MG63 (cell line): ENCODE measurements at regions not wholly inside any gene's neighbourhood (a gene's known extent, or its start where the extent isn't known, plus 50 kb on each side); places are given as distances from the start of the nearest gene placed in this dataset.

ENCODE experiments used
- DNase-seq: peaks from one replicate; pipeline ENCODE4 v3.0.0-alpha.2; 2020
- H3K27me3 ChIP-seq: fragments of 250-450 bp; sonication (Bioruptor Pico); 2 replicates; pipeline ENCODE4 v1.5.1; 2020; ENCODE audit warnings: mild to moderate bottlenecking, moderate library complexity
- H3K36me3 ChIP-seq: fragments of 250-450 bp; sonication (Bioruptor Pico); 2 replicates; pipeline ENCODE4 v1.5.1; 2020; ENCODE audit warnings: mild to moderate bottlenecking, moderate library complexity
- H3K4me3 ChIP-seq: fragments of 250-450 bp; sonication (Bioruptor Pico); 2 replicates; pipeline ENCODE4 v1.5.1; 2020; ENCODE audit warnings: mild to moderate bottlenecking, moderate library complexity
- H3K9me3 ChIP-seq: fragments of 250-450 bp; sonication (Bioruptor Pico); 2 replicates; pipeline ENCODE4 v1.5.1; 2020; ENCODE audit warnings: mild to moderate bottlenecking, moderate library complexity

GRCh38 chr21:35915030-35915429 lies 145.3 kb downstream of the SETD4 start:
- no peak overlapping the region for H3K4me3 ChIP-seq
- H3K9me3 ChIP-seq, result no peaks in the 10 kb centered on the region
- H3K36me3 ChIP-seq, result no peaks in the 10 kb centered on the region
- H3K27me3 ChIP-seq, result no peaks in the 10 kb centered on the region; the same call in 1 of the 2 replicates
- no peak for DNase-seq

- Histone ChIP-seq H3K9me3 (0 out of 2 replicates have a peak, but pooled peaks cover 3% of the 10 kb centered on the region), H3K36me3 (no peaks in the 10 kb centered on the region), H3K4me3 (no peak overlapping the region), H3K27me3 (no peaks in the 10 kb centered on the region; the same call in 1 of the 2 replicates)
- DNase-seq, result no peak
These were observed 148.7 kb downstream of the SETD4 start for GRCh38 chr21:35911412-35912191.

DNA sequence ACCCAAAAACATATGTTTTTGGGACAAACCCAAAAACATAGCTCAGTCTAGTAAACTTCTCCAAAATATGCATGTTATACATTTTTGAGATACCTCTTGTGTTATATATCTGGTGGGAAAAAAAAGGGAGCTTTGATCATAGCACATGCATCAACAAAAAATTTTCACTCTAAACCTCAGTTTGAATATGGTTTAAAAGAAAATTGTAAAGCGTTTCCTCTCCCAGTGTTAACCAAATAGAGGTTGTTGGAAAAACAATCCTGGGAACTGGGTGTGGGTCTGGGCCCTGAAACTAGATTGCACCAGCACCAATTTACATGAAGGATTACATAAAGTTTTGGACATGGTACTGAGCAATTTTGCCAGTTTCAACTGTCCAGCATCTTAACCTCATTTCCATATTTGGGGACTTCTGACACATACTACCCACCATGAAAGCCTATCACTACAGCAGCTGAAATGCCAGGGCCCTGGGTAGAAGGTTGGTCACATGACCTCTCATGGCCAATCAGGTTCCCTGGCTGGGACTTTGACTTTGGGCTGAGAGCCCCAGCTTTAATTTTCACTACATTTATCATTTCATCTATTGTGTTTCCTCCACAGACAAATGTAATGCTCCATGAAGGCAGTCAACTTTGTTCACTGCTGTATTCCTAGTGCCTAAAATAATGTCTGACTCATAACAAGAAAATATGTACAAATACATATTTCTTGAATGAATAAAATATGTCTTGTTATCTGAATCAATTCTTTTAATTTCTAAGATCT lies 150.7 kb downstream of the SETD4 start:
- Histone ChIP-seq H3K9me3 (0 out of 2 replicates have a peak, but pooled peaks cover 3% of the 10 kb centered on the region), H3K4me3 (no peak overlapping the region), H3K27me3 (no peaks in the 10 kb centered on the region), H3K36me3 (no peaks in the 10 kb centered on the region)
- DNase-seq, result no peak

DNA sequence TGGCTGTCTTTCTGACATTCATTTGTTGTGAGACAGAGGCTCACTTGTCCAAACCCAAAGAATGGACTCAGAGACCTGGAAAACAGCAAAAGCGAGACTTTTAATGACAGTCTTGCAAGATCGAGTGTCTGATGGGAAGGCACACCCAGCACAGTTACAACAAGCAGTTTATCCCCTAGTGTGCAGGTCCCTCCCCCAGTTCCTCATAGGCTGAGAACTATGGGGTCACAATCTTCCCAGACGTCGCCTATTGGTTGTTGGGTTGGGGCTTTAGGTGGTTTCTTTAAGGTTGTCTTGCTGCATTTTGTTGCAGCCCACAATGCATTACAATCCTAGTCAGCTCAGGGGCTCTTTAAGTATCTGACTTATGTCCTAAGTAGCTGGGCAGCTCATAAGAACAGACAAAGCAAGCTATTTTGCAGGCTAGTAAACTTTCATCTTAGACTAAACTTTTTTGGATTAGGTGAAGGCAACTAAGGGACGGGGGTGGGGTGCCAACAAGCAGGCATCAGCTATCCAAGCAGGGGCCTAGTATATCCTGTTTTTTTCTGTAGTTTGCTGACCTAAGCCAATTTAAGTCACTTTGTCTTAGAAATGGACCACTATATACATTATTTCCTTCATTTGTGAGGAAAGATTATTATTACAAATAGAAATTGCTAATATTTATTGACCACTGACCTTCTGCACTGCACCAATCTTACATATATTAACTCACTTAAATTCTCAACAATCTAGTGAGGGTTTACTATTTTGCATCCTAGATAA lies 151.8 kb downstream of the SETD4 start:
- Histone ChIP-seq H3K36me3 (no peaks in the 10 kb centered on the region), H3K4me3 (no peak overlapping the region), H3K27me3 (no peaks in the 10 kb centered on the region), H3K9me3 (0 out of 2 replicates have a peak, but pooled peaks cover 3% of the 10 kb centered on the region)
- DNase-seq, result no peak

DNA sequence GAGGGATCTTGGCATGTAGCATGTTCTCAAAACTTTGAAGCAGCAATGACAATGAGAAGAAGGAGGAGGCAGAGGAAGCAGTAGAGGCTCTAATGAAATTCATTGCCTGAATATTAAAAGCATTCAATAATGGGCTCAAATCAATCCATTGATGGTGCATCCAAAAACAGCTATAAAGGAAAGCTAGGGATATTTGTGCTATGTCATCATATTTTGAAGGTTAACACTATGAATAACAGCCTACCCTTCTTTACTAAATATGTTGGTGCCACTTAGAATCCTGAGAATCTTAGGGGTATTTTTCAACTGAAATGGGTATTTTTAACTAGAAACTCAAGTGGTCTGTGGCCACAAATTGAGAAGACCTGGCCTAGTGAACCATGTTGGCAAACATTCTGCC lies 153.7 kb downstream of the SETD4 start:
- H3K9me3 ChIP-seq, result 0 out of 2 replicates have a peak, but pooled peaks cover 3% of the 10 kb centered on the region
- no peak overlapping the region for H3K4me3 ChIP-seq
- no peaks in the 10 kb centered on the region for H3K36me3 ChIP-seq
- H3K27me3 ChIP-seq, result no peaks in the 10 kb centered on the region; the same call in 1 of the 2 replicates
- no peak for DNase-seq

- DNase-seq, result no peak
- H3K9me3 ChIP-seq, result 0 out of 2 replicates have a peak, but pooled peaks cover 3% of the 10 kb centered on the region
- H3K36me3 ChIP-seq, result no peaks in the 10 kb centered on the region
- H3K4me3 ChIP-seq, result no peak overlapping the region
- no peaks in the 10 kb centered on the region; the same call in 1 of the 2 replicates for H3K27me3 ChIP-seq
These were observed 154.4 kb downstream of the SETD4 start for GRCh38 chr21:35905963-35906345.

DNA sequence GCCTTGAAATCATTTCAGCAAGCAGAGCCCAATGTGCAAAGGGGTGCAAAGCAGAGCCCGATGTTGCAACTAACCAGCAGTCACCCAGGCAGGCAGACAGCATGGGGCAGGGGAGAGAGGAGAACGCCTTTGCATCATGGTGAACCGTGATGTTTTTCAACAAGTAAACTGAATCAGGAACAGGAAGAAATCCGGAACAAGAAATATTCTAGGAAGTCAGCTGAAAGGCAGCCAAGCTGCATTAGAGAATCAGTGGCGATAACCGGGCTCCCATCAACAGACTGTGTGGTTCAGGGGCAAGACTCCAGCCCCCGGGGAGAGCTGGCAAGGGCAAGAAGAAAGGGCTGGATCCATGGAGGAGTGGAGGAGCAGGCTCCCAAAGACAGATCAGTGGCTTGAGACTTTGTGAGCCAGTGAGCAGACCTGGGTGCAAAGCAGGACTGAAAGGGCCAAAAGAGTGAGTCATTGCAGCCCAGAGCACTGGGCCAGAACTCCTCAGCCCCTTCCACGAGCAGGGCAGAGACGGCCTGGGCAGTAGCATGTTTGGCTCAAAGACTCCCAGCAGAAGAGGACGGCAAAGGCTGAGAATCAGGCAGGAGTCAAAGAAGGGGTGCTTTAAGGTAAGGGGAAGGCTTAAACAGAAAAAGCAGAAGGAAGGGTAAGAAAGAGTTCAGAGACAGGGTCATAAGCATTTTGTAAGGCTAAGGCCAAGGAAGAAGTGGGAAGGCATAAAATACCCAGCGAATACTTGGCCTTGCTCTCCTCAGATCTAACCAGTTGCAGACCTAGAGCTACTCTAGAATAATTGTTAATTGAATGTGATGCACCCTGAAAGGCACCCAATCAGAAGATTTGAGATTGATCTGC lies 155.0 kb downstream of the SETD4 start:
- peak; percentile 84 for DNase-seq
- H3K4me3 ChIP-seq, result no peak overlapping the region

DNA sequence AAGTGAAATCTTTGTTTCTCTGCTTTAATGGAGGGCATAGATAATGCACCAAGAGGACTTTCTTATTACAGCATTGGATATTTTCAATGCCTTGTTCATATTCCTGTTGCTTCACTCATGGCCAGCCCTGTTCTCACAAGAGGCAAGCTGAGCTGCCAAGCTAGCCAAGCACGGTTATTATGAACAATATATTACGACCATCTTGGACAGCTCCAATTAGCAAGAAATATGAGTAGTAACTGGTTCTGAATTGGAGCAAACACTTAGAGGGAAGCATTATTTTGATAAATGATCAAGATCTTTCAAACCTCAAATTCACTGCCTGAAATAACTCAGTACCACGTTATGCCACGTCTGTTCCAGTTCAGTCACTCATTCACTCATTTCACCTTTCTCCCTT lies 159.8 kb downstream of the SETD4 start:
- H3K27me3 ChIP-seq, result peaks cover 2% of the 10 kb centered on the region; the same call in 1 of the 2 replicates
- H3K36me3 ChIP-seq, result no peaks in the 10 kb centered on the region
- no peak for DNase-seq
- H3K9me3 ChIP-seq, result no peaks in the 10 kb centered on the region
- H3K4me3 ChIP-seq, result no peak overlapping the region

More for the DNA sequence above, 155.0 kb downstream of the SETD4 start:
- peaks cover 2% of the 10 kb centered on the region; the same call in 1 of the 2 replicates for H3K27me3 ChIP-seq
- H3K36me3 ChIP-seq, result no peaks in the 10 kb centered on the region
- 0 out of 2 replicates have a peak, but pooled peaks cover 3% of the 10 kb centered on the region for H3K9me3 ChIP-seq

GRCh38 chr21:35896060-35896459 lies 164.3 kb downstream of the SETD4 start:
- H3K36me3 ChIP-seq, result no peaks in the 10 kb centered on the region
- 0 out of 2 replicates have a peak, but pooled peaks cover 4% of the 10 kb centered on the region for H3K27me3 ChIP-seq
- no peaks in the 10 kb centered on the region for H3K9me3 ChIP-seq
- DNase-seq, result no peak
- H3K4me3 ChIP-seq, result no peak overlapping the region

DNA sequence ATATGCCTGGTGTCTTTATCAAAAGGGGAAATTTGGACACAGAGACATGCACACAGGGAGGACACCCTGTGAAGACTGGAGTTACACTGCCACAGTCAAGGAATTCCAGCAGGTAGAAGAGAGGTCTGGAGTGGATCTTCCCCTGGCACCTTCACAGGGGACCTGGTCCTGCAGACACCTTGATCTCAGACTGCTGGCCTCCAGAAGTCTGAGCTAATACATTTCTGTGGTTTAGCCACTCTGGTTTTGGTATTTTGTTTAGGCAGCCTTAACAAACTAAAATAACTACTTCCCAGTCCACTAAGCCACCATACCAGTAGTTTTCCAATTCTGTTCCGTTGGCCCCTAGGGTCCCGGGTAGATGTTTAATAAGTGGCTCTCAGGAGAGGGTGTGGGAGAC lies 164.7 kb downstream of the SETD4 start:
- no peak for DNase-seq
- Histone ChIP-seq H3K9me3 (no peaks in the 10 kb centered on the region), H3K36me3 (no peaks in the 10 kb centered on the region), H3K27me3 (0 out of 2 replicates have a peak, but pooled peaks cover 3% of the 10 kb centered on the region), H3K4me3 (no peak overlapping the region)

GRCh38 chr21:35893156-35893555 lies 167.2 kb downstream of the SETD4 start:
- no peak overlapping the region for H3K4me3 ChIP-seq
- peaks cover 3% of the 10 kb centered on the region; the same call in 1 of the 2 replicates for H3K27me3 ChIP-seq
- DNase-seq, result no peak
- H3K9me3 ChIP-seq, result no peaks in the 10 kb centered on the region
- H3K36me3 ChIP-seq, result no peaks in the 10 kb centered on the region

- no peak for DNase-seq
- Histone ChIP-seq H3K4me3 (no peak overlapping the region), H3K27me3 (peaks cover 5% of the 10 kb centered on the region), H3K9me3 (no peaks in the 10 kb centered on the region), H3K36me3 (no peaks in the 10 kb centered on the region)
These were observed 173.4 kb downstream of the SETD4 start for GRCh38 chr21:35886887-35887286.

GRCh38 chr21:35885942-35886541 lies 174.3 kb downstream of the SETD4 start:
- H3K4me3 ChIP-seq, result no peak overlapping the region
- no peaks in the 10 kb centered on the region for H3K9me3 ChIP-seq
- peaks cover 3% of the 10 kb centered on the region for H3K27me3 ChIP-seq
- no peak for DNase-seq
- H3K36me3 ChIP-seq, result no peaks in the 10 kb centered on the region

DNA sequence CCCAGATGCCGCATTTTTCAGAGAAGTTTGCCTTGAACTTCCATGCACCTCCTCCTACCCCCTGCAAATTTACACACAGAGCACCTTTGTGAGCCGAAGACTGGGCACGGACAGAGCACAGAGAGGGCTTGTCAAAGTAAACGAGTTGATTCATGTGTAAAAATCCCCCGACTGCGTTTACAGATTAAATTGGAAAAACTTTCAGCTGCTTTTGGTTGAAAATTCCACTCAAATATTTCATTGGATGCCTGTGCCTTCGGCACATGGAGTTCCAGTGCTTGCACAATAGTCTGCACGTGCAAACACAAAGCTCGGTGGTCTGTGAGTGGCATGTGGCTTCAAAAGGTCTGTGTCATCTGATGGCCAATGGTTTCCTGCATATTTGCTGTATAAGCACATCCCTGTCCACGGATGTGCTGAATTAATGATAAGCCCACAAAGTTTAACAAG lies 177.5 kb downstream of the SETD4 start:
- no peaks in the 10 kb centered on the region for H3K9me3 ChIP-seq
- no peak for DNase-seq
- no peak overlapping the region for H3K4me3 ChIP-seq
- no peaks in the 10 kb centered on the region for H3K36me3 ChIP-seq
- H3K27me3 ChIP-seq, result peaks cover 2% of the 10 kb centered on the region; the same call in 1 of the 2 replicates

DNA sequence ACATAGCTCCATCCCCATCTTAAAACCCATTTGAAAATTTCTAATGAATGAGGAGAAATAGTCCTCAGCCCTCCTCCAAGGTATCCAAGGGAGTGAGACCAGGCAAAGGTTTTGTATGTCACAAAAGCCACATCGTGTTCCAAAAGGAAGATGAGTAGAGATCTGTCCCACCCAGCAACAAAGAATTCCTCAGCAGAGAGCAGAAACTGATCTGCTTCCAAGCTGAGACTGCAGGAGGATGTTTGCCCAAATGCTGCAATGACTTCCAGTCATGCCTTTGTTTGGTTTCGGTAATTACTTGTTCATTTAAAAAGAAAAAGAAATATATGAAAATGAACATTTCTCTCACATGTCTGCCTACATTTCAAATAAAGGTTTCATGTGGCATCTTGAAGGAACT lies 186.9 kb downstream of the SETD4 start:
- Histone ChIP-seq H3K36me3 (no peaks in the 10 kb centered on the region), H3K4me3 (no peak overlapping the region), H3K27me3 (no peaks in the 10 kb centered on the region), H3K9me3 (no peaks in the 10 kb centered on the region)
- DNase-seq, result no peak
